WTC11 (cell line): ENCODE measurements at regions not wholly inside any gene's neighbourhood (a gene's known extent, or its start where the extent isn't known, plus 50 kb on each side); places are given as distances from the start of the nearest gene placed in this dataset.

ENCODE experiments used
- ATAC-seq: fragments of 200-7000 bp; cut with Tn5 transposase; 2 replicates; pipeline ENCODE4 v1.10.0; 2021; ENCODE audit warnings: mild to moderate bottlenecking, moderate library complexity
- CTCF ChIA-PET: fragments of 300-600 bp; sonication (Branson Sonifier 250); formaldehyde crosslinking; loops from one replicate; lab custom pipeline; 2021; ENCODE audit warnings: antibody characterized with exemption; lab: Charles Lee
- POLR2A ChIA-PET: fragments of 350-600 bp; sonication (Branson Sonifier 250); formaldehyde crosslinking; loops from one replicate; lab custom pipeline; 2021; ENCODE audit warnings: antibody characterized with exemption; lab: Charles Lee
- DNase-seq: peaks from one replicate; pipeline ENCODE4 v3.0.0; 2021; ENCODE audit warnings: low spot score
- H3K27ac Mint-ChIP-seq: 2 replicates; pipeline ENCODE4 v1.8.0; 2021; ENCODE audit warnings: mixed read lengths
- H3K27me3 Mint-ChIP-seq: 2 replicates; pipeline ENCODE4 v1.8.0; 2021; ENCODE audit warnings: low read depth, mild to moderate bottlenecking, moderate library complexity, mixed read lengths
- H3K36me3 Mint-ChIP-seq: 2 replicates; pipeline ENCODE4 v1.8.0; 2021; ENCODE audit warnings: mixed read lengths
- H3K4me1 Mint-ChIP-seq: 2 replicates; pipeline ENCODE4 v1.8.0; 2022; ENCODE audit warnings: mixed read lengths
- H3K4me3 Mint-ChIP-seq: 2 replicates; pipeline ENCODE4 v1.8.0; 2021; ENCODE audit warnings: mild to moderate bottlenecking, moderate library complexity, mixed read lengths
- H3K9me3 Mint-ChIP-seq: 2 replicates; pipeline ENCODE4 v1.8.0; 2021; ENCODE audit warnings: mixed read lengths
- E2F1 ChIP-seq: sonication (generic); formaldehyde crosslinking; IDR thresholded peaks from 2 replicates; pipeline ENCODE4 v1.8.0; 2022; ENCODE audit warnings: mild to moderate bottlenecking, missing genetic modification reagents
- EMX1 ChIP-seq: fragments of 250-450 bp; sonication (Bioruptor Pico); IDR thresholded peaks from 2 replicates; pipeline ENCODE4 v1.8.0; 2021; ENCODE audit warnings: mild to moderate bottlenecking
- FOXK1 ChIP-seq: sonication (generic); formaldehyde crosslinking; IDR thresholded peaks from 2 replicates; pipeline ENCODE4 v1.8.0; 2022; ENCODE audit warnings: mild to moderate bottlenecking, moderate library complexity, missing genetic modification reagents
- GABPB1 ChIP-seq: sonication (generic); formaldehyde crosslinking; IDR thresholded peaks from 2 replicates; pipeline ENCODE4 v1.8.1; 2023; ENCODE audit warnings: mild to moderate bottlenecking, missing genetic modification reagents
- GRHL2 ChIP-seq: fragments of 250-450 bp; sonication (Bioruptor Pico); IDR thresholded peaks from 2 replicates; pipeline ENCODE4 v1.8.0; 2022; ENCODE audit warnings: mild to moderate bottlenecking, moderate library complexity; ENCODE audit not compliant: insufficient replicate concordance, severe bottlenecking
- HMGA2 ChIP-seq: fragments of 250-450 bp; sonication (Bioruptor Pico); IDR thresholded peaks from 2 replicates; pipeline ENCODE4 v1.4.0; 2021; ENCODE audit warnings: mild to moderate bottlenecking, moderate library complexity
- KAT7 ChIP-seq: sonication (generic); formaldehyde crosslinking; IDR thresholded peaks from 2 replicates; pipeline ENCODE4 v1.8.1; 2023; ENCODE audit warnings: missing genetic modification reagents, mild to moderate bottlenecking, borderline replicate concordance
- MXD4 ChIP-seq: fragments of 250-450 bp; sonication (Bioruptor Pico); IDR thresholded peaks from 2 replicates; pipeline ENCODE4 v1.8.0; 2021; ENCODE audit warnings: mild to moderate bottlenecking, moderate library complexity, borderline replicate concordance
- NFATC4 ChIP-seq: fragments of 250-450 bp; sonication (Bioruptor Pico); IDR thresholded peaks from 2 replicates; pipeline ENCODE4 v1.9.0; 2021; ENCODE audit warnings: mild to moderate bottlenecking
- NR2C2 ChIP-seq: sonication (generic); formaldehyde crosslinking; IDR thresholded peaks from 2 replicates; pipeline ENCODE4 v1.8.0; 2022; ENCODE audit warnings: mild to moderate bottlenecking, missing genetic modification reagents
- PRRX2 ChIP-seq: fragments of 250-450 bp; sonication (Bioruptor Pico); IDR thresholded peaks from 2 replicates; pipeline ENCODE4 v1.8.0; 2021; ENCODE audit warnings: mild to moderate bottlenecking
- RORB ChIP-seq: fragments of 250-450 bp; sonication (Bioruptor Pico); IDR thresholded peaks from 2 replicates; pipeline ENCODE4 v1.9.0; 2021; ENCODE audit warnings: mild to moderate bottlenecking
- TCF7 ChIP-seq: sonication (generic); formaldehyde crosslinking; IDR thresholded peaks from 2 replicates; pipeline ENCODE4 v1.8.0; 2022; ENCODE audit warnings: mild to moderate bottlenecking, low read depth, missing genetic modification reagents, moderate library complexity
- TEAD4 ChIP-seq: sonication (generic); formaldehyde crosslinking; IDR thresholded peaks from 2 replicates; pipeline ENCODE4 v1.8.0; 2022; ENCODE audit warnings: mild to moderate bottlenecking, missing genetic modification reagents
- TP53 ChIP-seq: sonication (generic); formaldehyde crosslinking; IDR thresholded peaks from 2 replicates; pipeline ENCODE4 v1.8.1; 2023; ENCODE audit warnings: mild to moderate bottlenecking, missing genetic modification reagents
- ZBTB21 ChIP-seq: sonication (generic); formaldehyde crosslinking; IDR thresholded peaks from 2 replicates; pipeline ENCODE4 v1.8.1; 2023; ENCODE audit warnings: mild to moderate bottlenecking, missing genetic modification reagents, borderline replicate concordance
- ZNF423 ChIP-seq: fragments of 250-450 bp; sonication (Bioruptor Pico); IDR thresholded peaks from 2 replicates; pipeline ENCODE4 v2.1.2; 2022; ENCODE audit warnings: mild to moderate bottlenecking, moderate library complexity
- ZNF532 ChIP-seq: fragments of 250-450 bp; sonication (Bioruptor Pico); IDR thresholded peaks from 2 replicates; pipeline ENCODE4 v1.9.0; 2021; ENCODE audit warnings: mild to moderate bottlenecking, borderline replicate concordance
- TF ChIP-seq, protein P1 (sequence below): sonication (generic); formaldehyde crosslinking; IDR thresholded peaks from 2 replicates; pipeline ENCODE4 v1.8.0; 2022; ENCODE audit warnings: missing genetic modification reagents
- TF ChIP-seq, protein P2 (sequence below): sonication (generic); formaldehyde crosslinking; IDR thresholded peaks from 2 replicates; pipeline ENCODE4 v1.8.1; 2023; ENCODE audit warnings: mild to moderate bottlenecking, missing genetic modification reagents
- TF ChIP-seq, protein P3 (sequence below): sonication (generic); formaldehyde crosslinking; IDR thresholded peaks from 2 replicates; pipeline ENCODE4 v1.8.1; 2023; ENCODE audit warnings: mild to moderate bottlenecking, missing genetic modification reagents
- TF ChIP-seq, protein P4 (sequence below): sonication (generic); formaldehyde crosslinking; IDR thresholded peaks from 2 replicates; pipeline ENCODE4 v1.8.0; 2022; ENCODE audit warnings: mild to moderate bottlenecking, missing genetic modification reagents

GRCh38 chr2:239738159-239738558 lies 287.0 kb downstream of the NDUFA10 start:
- H3K27me3 Mint-ChIP-seq = no peaks in the 10 kb centered on the region
- POLR2A ChIA-PET = no interaction called here
- CTCF ChIA-PET = no interaction called here

DNA sequence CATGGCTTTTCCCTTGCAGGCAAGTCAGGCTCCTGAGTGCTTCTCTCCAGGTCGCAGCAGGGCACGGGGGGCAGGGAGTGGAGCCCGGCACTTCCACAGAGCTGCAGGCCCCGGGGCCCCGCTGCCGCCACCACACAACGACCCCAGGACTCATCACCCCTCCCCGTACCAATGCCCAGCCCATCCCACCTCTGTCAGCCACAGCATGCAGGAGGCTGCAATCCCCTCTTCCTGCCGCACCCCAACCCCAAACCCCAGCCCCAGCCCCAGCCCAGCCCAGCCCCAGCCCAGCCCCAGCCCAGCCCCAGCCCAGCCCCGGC lies 288.0 kb downstream of the NDUFA10 start:
- Mint-ChIP-seq H3K36me3 (peaks cover 5% of the 10 kb centered on the region; the same call in 1 of the 2 replicates), H3K27ac (no peak overlapping the region), H3K4me3 (no peak overlapping the region), H3K27me3 (no peaks in the 10 kb centered on the region), H3K9me3 (peaks cover 6% of the 10 kb centered on the region), H3K4me1 (peaks cover 8% of the 10 kb centered on the region; the same call in 1 of the 2 replicates)
- ChIA-PET CTCF (interaction anchor here (0.6 to 1.2 kb wide), 2 partner anchors 87 to 142 kb away, joined by 3 to 4 read pairs; no protein-coding TSS in a partner anchor), POLR2A (no interaction called here)
- DNase-seq (no peak), ATAC-seq (no peak)
- no peak for TF ChIP-seq MXD4 (CRISPR knock-in tag)
- no peak for TF ChIP-seq HMGA2 (CRISPR knock-in tag)
- TF ChIP-seq, protein P1, sequence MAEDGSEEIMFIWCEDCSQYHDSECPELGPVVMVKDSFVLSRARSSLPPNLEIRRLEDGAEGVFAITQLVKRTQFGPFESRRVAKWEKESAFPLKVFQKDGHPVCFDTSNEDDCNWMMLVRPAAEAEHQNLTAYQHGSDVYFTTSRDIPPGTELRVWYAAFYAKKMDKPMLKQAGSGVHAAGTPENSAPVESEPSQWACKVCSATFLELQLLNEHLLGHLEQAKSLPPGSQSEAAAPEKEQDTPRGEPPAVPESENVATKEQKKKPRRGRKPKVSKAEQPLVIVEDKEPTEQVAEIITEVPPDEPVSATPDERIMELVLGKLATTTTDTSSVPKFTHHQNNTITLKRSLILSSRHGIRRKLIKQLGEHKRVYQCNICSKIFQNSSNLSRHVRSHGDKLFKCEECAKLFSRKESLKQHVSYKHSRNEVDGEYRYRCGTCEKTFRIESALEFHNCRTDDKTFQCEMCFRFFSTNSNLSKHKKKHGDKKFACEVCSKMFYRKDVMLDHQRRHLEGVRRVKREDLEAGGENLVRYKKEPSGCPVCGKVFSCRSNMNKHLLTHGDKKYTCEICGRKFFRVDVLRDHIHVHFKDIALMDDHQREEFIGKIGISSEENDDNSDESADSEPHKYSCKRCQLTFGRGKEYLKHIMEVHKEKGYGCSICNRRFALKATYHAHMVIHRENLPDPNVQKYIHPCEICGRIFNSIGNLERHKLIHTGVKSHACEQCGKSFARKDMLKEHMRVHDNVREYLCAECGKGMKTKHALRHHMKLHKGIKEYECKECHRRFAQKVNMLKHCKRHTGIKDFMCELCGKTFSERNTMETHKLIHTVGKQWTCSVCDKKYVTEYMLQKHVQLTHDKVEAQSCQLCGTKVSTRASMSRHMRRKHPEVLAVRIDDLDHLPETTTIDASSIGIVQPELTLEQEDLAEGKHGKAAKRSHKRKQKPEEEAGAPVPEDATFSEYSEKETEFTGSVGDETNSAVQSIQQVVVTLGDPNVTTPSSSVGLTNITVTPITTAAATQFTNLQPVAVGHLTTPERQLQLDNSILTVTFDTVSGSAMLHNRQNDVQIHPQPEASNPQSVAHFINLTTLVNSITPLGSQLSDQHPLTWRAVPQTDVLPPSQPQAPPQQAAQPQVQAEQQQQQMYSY (CRISPR knock-in tag) = no peak
- TF ChIP-seq KAT7 (CRISPR knock-in tag) = no peak
- no peak for TF ChIP-seq EMX1
- TF ChIP-seq PRRX2 (CRISPR knock-in tag) = no peak
- TF ChIP-seq, protein P2, sequence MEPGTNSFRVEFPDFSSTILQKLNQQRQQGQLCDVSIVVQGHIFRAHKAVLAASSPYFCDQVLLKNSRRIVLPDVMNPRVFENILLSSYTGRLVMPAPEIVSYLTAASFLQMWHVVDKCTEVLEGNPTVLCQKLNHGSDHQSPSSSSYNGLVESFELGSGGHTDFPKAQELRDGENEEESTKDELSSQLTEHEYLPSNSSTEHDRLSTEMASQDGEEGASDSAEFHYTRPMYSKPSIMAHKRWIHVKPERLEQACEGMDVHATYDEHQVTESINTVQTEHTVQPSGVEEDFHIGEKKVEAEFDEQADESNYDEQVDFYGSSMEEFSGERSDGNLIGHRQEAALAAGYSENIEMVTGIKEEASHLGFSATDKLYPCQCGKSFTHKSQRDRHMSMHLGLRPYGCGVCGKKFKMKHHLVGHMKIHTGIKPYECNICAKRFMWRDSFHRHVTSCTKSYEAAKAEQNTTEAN (CRISPR knock-in tag) = no peak
- no peak for TF ChIP-seq TP53 (CRISPR knock-in tag)
- TF ChIP-seq, protein P3, sequence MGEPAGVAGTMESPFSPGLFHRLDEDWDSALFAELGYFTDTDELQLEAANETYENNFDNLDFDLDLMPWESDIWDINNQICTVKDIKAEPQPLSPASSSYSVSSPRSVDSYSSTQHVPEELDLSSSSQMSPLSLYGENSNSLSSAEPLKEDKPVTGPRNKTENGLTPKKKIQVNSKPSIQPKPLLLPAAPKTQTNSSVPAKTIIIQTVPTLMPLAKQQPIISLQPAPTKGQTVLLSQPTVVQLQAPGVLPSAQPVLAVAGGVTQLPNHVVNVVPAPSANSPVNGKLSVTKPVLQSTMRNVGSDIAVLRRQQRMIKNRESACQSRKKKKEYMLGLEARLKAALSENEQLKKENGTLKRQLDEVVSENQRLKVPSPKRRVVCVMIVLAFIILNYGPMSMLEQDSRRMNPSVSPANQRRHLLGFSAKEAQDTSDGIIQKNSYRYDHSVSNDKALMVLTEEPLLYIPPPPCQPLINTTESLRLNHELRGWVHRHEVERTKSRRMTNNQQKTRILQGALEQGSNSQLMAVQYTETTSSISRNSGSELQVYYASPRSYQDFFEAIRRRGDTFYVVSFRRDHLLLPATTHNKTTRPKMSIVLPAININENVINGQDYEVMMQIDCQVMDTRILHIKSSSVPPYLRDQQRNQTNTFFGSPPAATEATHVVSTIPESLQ = no peak
- TF ChIP-seq GABPB1 (CRISPR knock-in tag) = no peak
- no peak for TF ChIP-seq TCF7 (CRISPR knock-in tag)

More at GRCh38 chr2:239738159-239738558, 287.0 kb downstream of the NDUFA10 start:
- peaks cover 6% of the 10 kb centered on the region for H3K9me3 Mint-ChIP-seq
- DNase-seq = no peak
- no peak for ATAC-seq
- H3K27ac Mint-ChIP-seq = no peak overlapping the region
- H3K4me3 Mint-ChIP-seq = no peak overlapping the region
- TF ChIP-seq ZBTB21 (CRISPR knock-in tag) (no peak), NFATC4 (CRISPR knock-in tag) (no peak), TEAD4 (CRISPR knock-in tag) (no peak), FOXK1 (CRISPR knock-in tag) (no peak), NR2C2 (CRISPR knock-in tag) (no peak), KAT7 (CRISPR knock-in tag) (no peak), HMGA2 (CRISPR knock-in tag) (no peak), ZNF532 (CRISPR knock-in tag) (no peak), E2F1 (CRISPR knock-in tag) (no peak), GRHL2 (no peak), RORB (CRISPR knock-in tag) (no peak), ZNF423 (CRISPR knock-in tag) (no peak)
- TF ChIP-seq, protein P4, sequence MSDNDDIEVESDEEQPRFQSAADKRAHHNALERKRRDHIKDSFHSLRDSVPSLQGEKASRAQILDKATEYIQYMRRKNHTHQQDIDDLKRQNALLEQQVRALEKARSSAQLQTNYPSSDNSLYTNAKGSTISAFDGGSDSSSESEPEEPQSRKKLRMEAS (CRISPR knock-in tag) = no peak
- H3K36me3 Mint-ChIP-seq = peaks cover 5% of the 10 kb centered on the region; the same call in 1 of the 2 replicates
- peaks cover 8% of the 10 kb centered on the region; the same call in 1 of the 2 replicates for H3K4me1 Mint-ChIP-seq
